ENCODE measurements at regions not wholly inside any gene's neighbourhood (a gene's known extent, or its start where the extent isn't known, plus 50 kb on each side); places are given as distances from the start of the nearest gene placed in this dataset.

DNA sequence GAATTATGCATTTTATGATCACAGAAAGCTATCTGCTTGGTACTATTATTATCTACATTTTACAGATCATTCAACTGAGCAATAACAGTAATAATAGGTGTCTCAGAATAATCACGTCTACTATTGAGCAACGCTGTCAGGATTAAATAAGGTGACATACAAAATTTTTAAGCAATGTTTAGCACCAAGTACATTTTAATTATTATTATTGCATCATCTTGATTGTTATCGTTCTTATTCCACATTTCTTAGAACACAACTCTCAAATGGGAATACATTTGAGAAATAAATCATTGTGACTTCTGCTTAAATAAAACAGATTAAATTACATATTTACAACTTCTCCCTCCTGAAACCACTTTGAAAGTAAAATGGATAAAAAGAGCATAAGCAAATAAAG lies 1083.5 kb upstream of the ADGRL3 start:
- no peak for DNase-seq (ENCODE audit: low read depth in 1 of 2, low spot score in 1 of 2)
- no peaks in the 10 kb centered on the region for H3K36me3 ChIP-seq
- TF ChIP-seq, protein P1, sequence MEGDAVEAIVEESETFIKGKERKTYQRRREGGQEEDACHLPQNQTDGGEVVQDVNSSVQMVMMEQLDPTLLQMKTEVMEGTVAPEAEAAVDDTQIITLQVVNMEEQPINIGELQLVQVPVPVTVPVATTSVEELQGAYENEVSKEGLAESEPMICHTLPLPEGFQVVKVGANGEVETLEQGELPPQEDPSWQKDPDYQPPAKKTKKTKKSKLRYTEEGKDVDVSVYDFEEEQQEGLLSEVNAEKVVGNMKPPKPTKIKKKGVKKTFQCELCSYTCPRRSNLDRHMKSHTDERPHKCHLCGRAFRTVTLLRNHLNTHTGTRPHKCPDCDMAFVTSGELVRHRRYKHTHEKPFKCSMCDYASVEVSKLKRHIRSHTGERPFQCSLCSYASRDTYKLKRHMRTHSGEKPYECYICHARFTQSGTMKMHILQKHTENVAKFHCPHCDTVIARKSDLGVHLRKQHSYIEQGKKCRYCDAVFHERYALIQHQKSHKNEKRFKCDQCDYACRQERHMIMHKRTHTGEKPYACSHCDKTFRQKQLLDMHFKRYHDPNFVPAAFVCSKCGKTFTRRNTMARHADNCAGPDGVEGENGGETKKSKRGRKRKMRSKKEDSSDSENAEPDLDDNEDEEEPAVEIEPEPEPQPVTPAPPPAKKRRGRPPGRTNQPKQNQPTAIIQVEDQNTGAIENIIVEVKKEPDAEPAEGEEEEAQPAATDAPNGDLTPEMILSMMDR (IDR thresholded peaks at IDR 0.05; ENCODE audit: low read depth, low read length), result no peak

DNA sequence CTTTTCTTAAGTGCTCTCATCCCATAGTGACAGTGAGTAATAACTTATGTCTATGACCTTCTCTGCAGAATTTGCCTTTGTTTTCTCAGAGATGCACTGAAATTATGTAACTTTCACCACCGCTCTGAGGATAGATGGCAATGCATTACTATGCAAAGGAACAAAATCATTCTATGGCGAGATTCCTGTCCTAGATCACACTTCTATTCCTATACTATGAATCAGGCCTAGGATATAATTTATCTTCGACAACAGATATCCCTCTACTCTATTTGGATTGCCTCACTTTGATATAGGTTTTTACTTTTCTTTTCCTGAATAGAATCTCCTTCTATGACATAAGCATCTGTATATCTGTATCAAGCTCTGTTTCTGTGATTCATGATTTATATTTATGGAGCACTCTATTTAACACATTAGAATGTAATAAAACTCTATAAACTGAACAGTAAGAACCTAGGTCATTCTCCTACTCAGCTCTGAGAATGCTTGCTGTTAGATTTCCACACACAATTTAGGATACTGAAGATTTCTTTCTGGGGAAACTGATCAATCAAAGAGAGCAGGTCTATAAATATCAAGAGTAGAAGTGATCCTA lies 1082.3 kb upstream of the ADGRL3 start:
- no peak overlapping the region for H3K27ac ChIP-seq
- H3K4me1 ChIP-seq (ENCODE audit: low read depth), result no peaks in the 10 kb centered on the region
- H3K36me3 ChIP-seq, result no peaks in the 10 kb centered on the region
- no peak for DNase-seq (ENCODE audit: low read depth in 1 of 2, low spot score in 1 of 2)
- H3K4me3 ChIP-seq, result no peak overlapping the region
- no peaks in the 10 kb centered on the region for H3K9me3 ChIP-seq (ENCODE audit: low read depth)
- H3K27me3 ChIP-seq, result no peaks in the 10 kb centered on the region
- TF ChIP-seq, protein P1 (IDR thresholded peaks at IDR 0.05; ENCODE audit: low read depth, low read length), result no peak

More for the DNA sequence above, 1083.5 kb upstream of the ADGRL3 start:
- H3K9me3 ChIP-seq (ENCODE audit: low read depth), result no peaks in the 10 kb centered on the region
- no peaks in the 10 kb centered on the region for H3K4me1 ChIP-seq (ENCODE audit: low read depth)
- H3K27ac ChIP-seq, result no peak overlapping the region
- no peaks in the 10 kb centered on the region for H3K27me3 ChIP-seq
- H3K4me3 ChIP-seq, result no peak overlapping the region

DNA sequence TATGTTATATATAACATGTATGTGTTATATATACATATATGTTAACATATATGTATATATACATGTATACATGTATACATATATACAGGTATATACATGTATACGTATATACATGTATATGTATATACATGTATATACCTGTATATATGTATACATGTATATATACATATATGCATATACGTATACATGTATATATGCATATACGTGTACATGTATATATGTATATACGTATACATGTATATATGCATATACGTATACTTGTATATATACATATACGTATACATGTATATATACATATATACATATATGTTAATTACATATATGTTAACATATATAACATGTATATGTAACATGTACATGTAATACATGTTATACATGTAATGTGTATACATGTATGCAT lies 1077.3 kb upstream of the ADGRL3 start:
- Histone ChIP-seq H3K4me3 (no peak overlapping the region), H3K36me3 (no peaks in the 10 kb centered on the region)
- TF ChIP-seq, protein P1 (IDR thresholded peaks at IDR 0.05; ENCODE audit: low read depth, low read length), result no peak

DNA sequence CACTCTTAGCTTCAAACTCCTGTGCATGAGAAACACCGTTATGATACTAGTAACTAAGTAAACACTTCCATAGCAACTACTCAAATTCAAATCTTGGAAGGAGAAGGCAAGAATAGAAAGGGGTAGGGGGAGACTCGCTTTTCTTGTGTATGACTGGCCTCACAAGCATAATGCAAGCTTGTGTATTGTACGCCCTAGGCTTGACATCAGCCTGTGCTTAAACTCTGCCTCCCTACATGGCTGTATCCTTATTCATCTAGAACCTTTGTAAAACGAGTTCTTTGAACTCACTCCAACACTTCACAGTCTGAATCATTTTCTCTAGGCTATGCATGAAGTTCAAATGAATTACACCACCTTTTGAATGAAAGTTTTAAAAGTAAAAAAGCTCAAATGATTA lies 1071.2 kb upstream of the ADGRL3 start:
- no peak overlapping the region for H3K27ac ChIP-seq
- no peaks in the 10 kb centered on the region for H3K9me3 ChIP-seq (ENCODE audit: low read depth)
- no peak for DNase-seq (ENCODE audit: low read depth in 1 of 2, low spot score in 1 of 2)
- H3K4me1 ChIP-seq (ENCODE audit: low read depth), result no peaks in the 10 kb centered on the region
- H3K4me3 ChIP-seq, result no peak overlapping the region
- H3K27me3 ChIP-seq, result no peaks in the 10 kb centered on the region
- H3K36me3 ChIP-seq, result no peaks in the 10 kb centered on the region
- TF ChIP-seq, protein P1 (IDR thresholded peaks at IDR 0.05; ENCODE audit: low read depth, low read length), result no peak

More for the DNA sequence above, 1077.3 kb upstream of the ADGRL3 start:
- DNase-seq (ENCODE audit: low read depth in 1 of 2, low spot score in 1 of 2), result no peak
- Histone ChIP-seq H3K27ac (no peak overlapping the region), H3K4me1 (ENCODE audit: low read depth) (no peaks in the 10 kb centered on the region), H3K9me3 (ENCODE audit: low read depth) (no peaks in the 10 kb centered on the region), H3K27me3 (no peaks in the 10 kb centered on the region)

DNA sequence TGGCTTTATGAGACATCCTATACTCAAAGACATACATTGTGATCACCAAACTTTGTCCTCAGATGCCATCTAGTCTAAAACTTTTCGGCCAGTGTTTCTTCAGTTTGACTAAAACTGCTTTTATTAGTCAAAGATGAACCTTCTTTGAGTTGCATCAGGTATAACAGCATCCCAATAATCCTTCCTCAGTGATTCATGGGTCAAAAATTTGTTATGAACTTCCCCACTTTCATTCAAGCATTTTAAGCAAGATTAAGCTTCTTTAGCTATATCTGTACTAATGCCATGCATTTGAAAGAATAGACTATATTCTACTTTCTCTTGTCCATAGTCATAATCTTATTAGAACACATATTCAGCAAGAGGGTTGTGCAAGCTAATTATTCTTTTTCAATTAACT lies 1070.4 kb upstream of the ADGRL3 start:
- H3K36me3 ChIP-seq, result no peaks in the 10 kb centered on the region
- H3K9me3 ChIP-seq (ENCODE audit: low read depth), result no peaks in the 10 kb centered on the region
- no peak for DNase-seq (ENCODE audit: low read depth in 1 of 2, low spot score in 1 of 2)
- no peak overlapping the region for H3K27ac ChIP-seq
- no peaks in the 10 kb centered on the region for H3K4me1 ChIP-seq (ENCODE audit: low read depth)
- TF ChIP-seq, protein P1 (IDR thresholded peaks at IDR 0.05; ENCODE audit: low read depth, low read length), result no peak
- H3K4me3 ChIP-seq, result no peak overlapping the region
- H3K27me3 ChIP-seq, result no peaks in the 10 kb centered on the region
